ENCODE measurements at regions not wholly inside any gene's neighbourhood (a gene's known extent, or its start where the extent isn't known, plus 50 kb on each side); places are given as distances from the start of the nearest gene placed in this dataset.

DNA sequence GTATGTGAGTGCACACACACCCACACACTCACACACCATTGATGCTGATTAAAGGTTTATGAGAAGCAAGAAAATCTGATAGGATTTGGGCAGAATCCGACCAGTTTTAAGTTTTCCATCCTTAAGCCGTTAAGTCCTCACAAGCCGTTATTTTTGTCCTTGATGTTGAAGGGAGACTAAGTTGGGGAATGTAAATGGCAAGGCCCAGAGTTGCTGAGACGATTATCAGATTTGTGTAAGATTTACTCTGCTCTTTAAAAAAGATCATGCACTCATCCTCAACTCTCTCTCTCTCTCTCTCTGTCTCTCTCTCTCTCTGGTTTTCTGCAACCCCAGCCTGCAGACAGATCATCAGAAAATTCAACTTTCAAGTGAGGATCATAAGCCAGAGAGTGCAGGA is 238.8 kb downstream of the SMAD2 start:
- WGBS (ENCODE audit: low lambda C conversion rate), result 7% methylated on average over 4 of the region's 4 CpGs
- no peaks in the 10 kb centered on the region for H3K79me2 ChIP-seq (ENCODE audit: insufficient read depth, low read length)
- intact Hi-C loops (cut with micrococcal nuclease; ENCODE audit: unreplicated experiment) (no loop called here), in situ Hi-C loops (cut with HindIII; ENCODE audit: extremely low pct_ligation_motif_present, low pct_unique_long_range_greater_than_20kb) (no loop called here)
- no peaks in the 10 kb centered on the region for H4K20me1 ChIP-seq (ENCODE audit: insufficient read depth, low read length)
- H3K27ac ChIP-seq (ENCODE audit: extremely low read length, insufficient read depth, low read length), result no peak overlapping the region
- H3K9ac ChIP-seq (ENCODE audit: insufficient read depth, low read depth, low read length), result no peak overlapping the region
- no peak overlapping the region for H3K4me2 ChIP-seq (ENCODE audit: low read depth, low read length)
- no peaks in the 10 kb centered on the region; a peak in 2 of 5 replicates for H3K27me3 ChIP-seq (ENCODE audit: control insufficient read depth in 1 of 2, insufficient read depth in 2 of 2, low read length in 2 of 2)
- no peaks in the 10 kb centered on the region for H3K9me3 ChIP-seq (ENCODE audit: low read length)
- no peak overlapping the region for H2AFZ ChIP-seq (ENCODE audit: low read length)
- H3K36me3 ChIP-seq (replicated peaks in 1 of 2; ENCODE audit: control insufficient read depth in 1 of 2, insufficient read depth in 2 of 2, low read length in 2 of 2), result no peaks in the 10 kb centered on the region
- DNase-seq (ENCODE audit: low spot score) (no peak), ATAC-seq (no peak), FAIRE-seq (no peak)
- H3K4me3 ChIP-seq (replicated peaks in 1 of 3; ENCODE audit: insufficient read depth in 1 of 3, low read depth in 2 of 3, low read length in 3 of 3), result no peak overlapping the region
- no peaks in the 10 kb centered on the region for H3K4me1 ChIP-seq (ENCODE audit: insufficient read depth, low read length)
- ChIA-PET POLR2A (no interaction called here), CTCF (ENCODE audit: low intra/inter-chr PET ratio, low total read pairs) (no interaction called here)
- BruUV-seq (replicated peaks), result no TSS peak
- TF ChIP-seq HMG20A (CRISPR knock-in tag; IDR thresholded peaks at IDR 0.05; ENCODE audit: borderline replicate concordance) (no peak), ZNF510 (CRISPR knock-in tag; IDR thresholded peaks at IDR 0.05; ENCODE audit: low read depth) (no peak), DMTF1 (CRISPR knock-in tag; IDR thresholded peaks at IDR 0.05) (no peak), ZNF543 (CRISPR knock-in tag; IDR thresholded peaks at IDR 0.05) (no peak), KLF6 (CRISPR knock-in tag; IDR thresholded peaks at IDR 0.05) (no peak), HES4 (CRISPR knock-in tag; IDR thresholded peaks at IDR 0.05; ENCODE audit: borderline replicate concordance) (no peak), SSRP1 (CRISPR knock-in tag; IDR thresholded peaks at IDR 0.05) (no peak), RFXANK (CRISPR knock-in tag; IDR thresholded peaks at IDR 0.05) (no peak), ZNF33A (CRISPR knock-in tag; IDR thresholded peaks at IDR 0.05; ENCODE audit: borderline replicate concordance) (no peak), KLF15 (CRISPR knock-in tag; IDR thresholded peaks at IDR 0.05; ENCODE audit: borderline replicate concordance) (no peak), ZNF24 (IDR thresholded peaks at IDR 0.05) (no peak), ZNF160 (CRISPR knock-in tag; IDR thresholded peaks at IDR 0.05) (no peak)
- TF ChIP-seq, protein P1, sequence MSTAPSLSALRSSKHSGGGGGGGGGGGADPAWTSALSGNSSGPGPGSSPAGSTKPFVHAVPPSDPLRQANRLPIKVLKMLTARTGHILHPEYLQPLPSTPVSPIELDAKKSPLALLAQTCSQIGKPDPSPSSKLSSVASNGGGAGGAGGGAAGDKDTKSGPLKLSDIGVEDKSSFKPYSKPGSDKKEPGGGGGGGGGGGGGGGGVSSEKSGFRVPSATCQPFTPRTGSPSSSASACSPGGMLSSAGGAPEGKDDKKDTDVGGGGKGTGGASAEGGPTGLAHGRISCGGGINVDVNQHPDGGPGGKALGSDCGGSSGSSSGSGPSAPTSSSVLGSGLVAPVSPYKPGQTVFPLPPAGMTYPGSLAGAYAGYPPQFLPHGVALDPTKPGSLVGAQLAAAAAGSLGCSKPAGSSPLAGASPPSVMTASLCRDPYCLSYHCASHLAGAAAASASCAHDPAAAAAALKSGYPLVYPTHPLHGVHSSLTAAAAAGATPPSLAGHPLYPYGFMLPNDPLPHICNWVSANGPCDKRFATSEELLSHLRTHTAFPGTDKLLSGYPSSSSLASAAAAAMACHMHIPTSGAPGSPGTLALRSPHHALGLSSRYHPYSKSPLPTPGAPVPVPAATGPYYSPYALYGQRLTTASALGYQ (CRISPR knock-in tag; IDR thresholded peaks at IDR 0.05), result no peak
- TF ChIP-seq, protein P2, sequence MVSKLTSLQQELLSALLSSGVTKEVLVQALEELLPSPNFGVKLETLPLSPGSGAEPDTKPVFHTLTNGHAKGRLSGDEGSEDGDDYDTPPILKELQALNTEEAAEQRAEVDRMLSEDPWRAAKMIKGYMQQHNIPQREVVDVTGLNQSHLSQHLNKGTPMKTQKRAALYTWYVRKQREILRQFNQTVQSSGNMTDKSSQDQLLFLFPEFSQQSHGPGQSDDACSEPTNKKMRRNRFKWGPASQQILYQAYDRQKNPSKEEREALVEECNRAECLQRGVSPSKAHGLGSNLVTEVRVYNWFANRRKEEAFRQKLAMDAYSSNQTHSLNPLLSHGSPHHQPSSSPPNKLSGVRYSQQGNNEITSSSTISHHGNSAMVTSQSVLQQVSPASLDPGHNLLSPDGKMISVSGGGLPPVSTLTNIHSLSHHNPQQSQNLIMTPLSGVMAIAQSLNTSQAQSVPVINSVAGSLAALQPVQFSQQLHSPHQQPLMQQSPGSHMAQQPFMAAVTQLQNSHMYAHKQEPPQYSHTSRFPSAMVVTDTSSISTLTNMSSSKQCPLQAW (CRISPR knock-in tag; IDR thresholded peaks at IDR 0.05), result no peak
- TF ChIP-seq, protein P3, sequence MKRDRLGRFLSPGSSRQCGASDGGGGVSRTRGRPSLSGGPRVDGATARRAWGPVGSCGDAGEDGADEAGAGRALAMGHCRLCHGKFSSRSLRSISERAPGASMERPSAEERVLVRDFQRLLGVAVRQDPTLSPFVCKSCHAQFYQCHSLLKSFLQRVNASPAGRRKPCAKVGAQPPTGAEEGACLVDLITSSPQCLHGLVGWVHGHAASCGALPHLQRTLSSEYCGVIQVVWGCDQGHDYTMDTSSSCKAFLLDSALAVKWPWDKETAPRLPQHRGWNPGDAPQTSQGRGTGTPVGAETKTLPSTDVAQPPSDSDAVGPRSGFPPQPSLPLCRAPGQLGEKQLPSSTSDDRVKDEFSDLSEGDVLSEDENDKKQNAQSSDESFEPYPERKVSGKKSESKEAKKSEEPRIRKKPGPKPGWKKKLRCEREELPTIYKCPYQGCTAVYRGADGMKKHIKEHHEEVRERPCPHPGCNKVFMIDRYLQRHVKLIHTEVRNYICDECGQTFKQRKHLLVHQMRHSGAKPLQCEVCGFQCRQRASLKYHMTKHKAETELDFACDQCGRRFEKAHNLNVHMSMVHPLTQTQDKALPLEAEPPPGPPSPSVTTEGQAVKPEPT (CRISPR knock-in tag; IDR thresholded peaks at IDR 0.05; ENCODE audit: low read depth), result no peak
